ENCODE measurements at regions not wholly inside any gene's neighbourhood (a gene's known extent, or its start where the extent isn't known, plus 50 kb on each side); places are given as distances from the start of the nearest gene placed in this dataset.
A peak's percentile ranks its signal among the peaks of the same experiment; 100 is the strongest.

GRCh38 chr11:42960521-42961088, 351.2 kb upstream of the API5 start:
- H2BK15ac ChIP-seq (replicated peaks; ENCODE audit: low read depth): no peak overlapping the region
- no peak overlapping the region for H3K18ac ChIP-seq (ENCODE audit: low read length)
- no peak overlapping the region for H2BK120ac ChIP-seq (ENCODE audit: low read depth, low read length)
- no peak overlapping the region for H3K56ac ChIP-seq (ENCODE audit: low read length)
- no peak overlapping the region for H3K4me2 ChIP-seq (ENCODE audit: low read length)
- no peaks in the 10 kb centered on the region for H3K79me2 ChIP-seq (ENCODE audit: control insufficient read depth, insufficient read depth, low read length)
- H3K79me1 ChIP-seq (ENCODE audit: low read length): no peaks in the 10 kb centered on the region
- no peak for DNase-seq
- no peak overlapping the region for H3K27ac ChIP-seq (ENCODE audit: low read depth, low read length)
- no peak overlapping the region for H2AK5ac ChIP-seq (ENCODE audit: low read length)
- H3K9ac ChIP-seq (ENCODE audit: low read length): no peak overlapping the region
- no peaks in the 10 kb centered on the region for H3K36me3 ChIP-seq (ENCODE audit: control insufficient read depth, insufficient read depth, low read length)
- no peak overlapping the region for H3K4ac ChIP-seq (ENCODE audit: low read depth, low read length)
- no peaks in the 10 kb centered on the region for H3K27me3 ChIP-seq (ENCODE audit: insufficient read depth, low read length, poor library complexity)
- H3K4me3 ChIP-seq (ENCODE audit: low read length): no peak overlapping the region
- H4K5ac ChIP-seq (ENCODE audit: low read length): no peak overlapping the region
- no peak overlapping the region for H3K23ac ChIP-seq (ENCODE audit: low read length)
- no peak overlapping the region for H2BK5ac ChIP-seq (ENCODE audit: low read length)
- no CpG with 5 or more reads among the region's 1 CpG for WGBS (ENCODE audit: extremely low coverage, insufficient coverage, low lambda C conversion rate)
- no peaks in the 10 kb centered on the region for H3K4me1 ChIP-seq (ENCODE audit: control insufficient read depth, low read depth, low read length)
- no peak overlapping the region for H4K8ac ChIP-seq (ENCODE audit: low read depth, low read length)

- Histone ChIP-seq H3K4me2 (ENCODE audit: low read length) (no peak overlapping the region), H3K4me3 (ENCODE audit: low read length) (no peak overlapping the region), H4K8ac (ENCODE audit: low read depth, low read length) (no peak overlapping the region), H2BK120ac (ENCODE audit: low read depth, low read length) (no peak overlapping the region), H3K36me3 (ENCODE audit: control insufficient read depth, insufficient read depth, low read length) (no peaks in the 10 kb centered on the region), H3K79me1 (ENCODE audit: low read length) (no peaks in the 10 kb centered on the region), H3K27me3 (ENCODE audit: insufficient read depth, low read length, poor library complexity) (no peaks in the 10 kb centered on the region), H4K5ac (ENCODE audit: low read length) (no peak overlapping the region), H3K9ac (ENCODE audit: low read length) (no peak overlapping the region), H2BK15ac (replicated peaks; ENCODE audit: low read depth) (no peak overlapping the region), H3K27ac (ENCODE audit: low read depth, low read length) (no peak overlapping the region), H3K4me1 (ENCODE audit: control insufficient read depth, low read depth, low read length) (no peaks in the 10 kb centered on the region), H2BK5ac (ENCODE audit: low read length) (no peak overlapping the region), H3K18ac (ENCODE audit: low read length) (no peak overlapping the region), H2AK5ac (ENCODE audit: low read length) (no peak overlapping the region), H3K56ac (ENCODE audit: low read length) (no peak overlapping the region), H3K23ac (ENCODE audit: low read length) (no peak overlapping the region), H3K79me2 (ENCODE audit: control insufficient read depth, insufficient read depth, low read length) (no peaks in the 10 kb centered on the region), H3K4ac (ENCODE audit: low read depth, low read length) (no peak overlapping the region)
- no CpG with 5 or more reads among the region's 2 CpGs for WGBS (ENCODE audit: extremely low coverage, insufficient coverage, low lambda C conversion rate)
- DNase-seq: no peak
Observed at GRCh38 chr11:42967653-42968052, 344.1 kb upstream of the API5 start.

GRCh38 chr11:42972741-42973140, 339.1 kb upstream of the API5 start:
- no peak overlapping the region for H2BK15ac ChIP-seq (replicated peaks; ENCODE audit: low read depth)
- H3K4me1 ChIP-seq (ENCODE audit: control insufficient read depth, low read depth, low read length): no peaks in the 10 kb centered on the region
- no peak overlapping the region for H3K18ac ChIP-seq (ENCODE audit: low read length)
- no peak overlapping the region for H2BK5ac ChIP-seq (ENCODE audit: low read length)
- no peak overlapping the region for H2AK5ac ChIP-seq (ENCODE audit: low read length)
- H3K4me2 ChIP-seq (ENCODE audit: low read length): no peak overlapping the region
- H3K4ac ChIP-seq (ENCODE audit: low read depth, low read length): no peak overlapping the region
- no CpG with 5 or more reads among the region's 1 CpG for WGBS (ENCODE audit: extremely low coverage, insufficient coverage, low lambda C conversion rate)
- no peak overlapping the region for H3K56ac ChIP-seq (ENCODE audit: low read length)
- H3K23ac ChIP-seq (ENCODE audit: low read length): no peak overlapping the region
- no peaks in the 10 kb centered on the region for H3K79me1 ChIP-seq (ENCODE audit: low read length)
- no peaks in the 10 kb centered on the region for H3K27me3 ChIP-seq (ENCODE audit: insufficient read depth, low read length, poor library complexity)
- H3K4me3 ChIP-seq (ENCODE audit: low read length): no peak overlapping the region
- no peak overlapping the region for H2BK120ac ChIP-seq (ENCODE audit: low read depth, low read length)
- DNase-seq: peak; percentile 11
- no peak overlapping the region for H4K8ac ChIP-seq (ENCODE audit: low read depth, low read length)
- H4K5ac ChIP-seq (ENCODE audit: low read length): no peak overlapping the region
- H3K9ac ChIP-seq (ENCODE audit: low read length): no peak overlapping the region
- no peak overlapping the region for H3K27ac ChIP-seq (ENCODE audit: low read depth, low read length)
- H3K36me3 ChIP-seq (ENCODE audit: control insufficient read depth, insufficient read depth, low read length): no peaks in the 10 kb centered on the region
- no peaks in the 10 kb centered on the region for H3K79me2 ChIP-seq (ENCODE audit: control insufficient read depth, insufficient read depth, low read length)

- H3K36me3 ChIP-seq (ENCODE audit: control insufficient read depth, insufficient read depth, low read length): no peaks in the 10 kb centered on the region
- H3K27me3 ChIP-seq (ENCODE audit: insufficient read depth, low read length, poor library complexity): no peaks in the 10 kb centered on the region
- H4K5ac ChIP-seq (ENCODE audit: low read length): no peak overlapping the region
- peak; percentile 74 for DNase-seq
- no peak overlapping the region for H2BK120ac ChIP-seq (ENCODE audit: low read depth, low read length)
- H3K56ac ChIP-seq (ENCODE audit: low read length): no peak overlapping the region
- H3K4me1 ChIP-seq (ENCODE audit: control insufficient read depth, low read depth, low read length): no peaks in the 10 kb centered on the region
- H3K4ac ChIP-seq (ENCODE audit: low read depth, low read length): no peak overlapping the region
- no peak overlapping the region for H3K4me3 ChIP-seq (ENCODE audit: low read length)
- H4K8ac ChIP-seq (ENCODE audit: low read depth, low read length): no peak overlapping the region
- H2AK5ac ChIP-seq (ENCODE audit: low read length): no peak overlapping the region
- no peak overlapping the region for H3K18ac ChIP-seq (ENCODE audit: low read length)
- H3K27ac ChIP-seq (ENCODE audit: low read depth, low read length): no peak overlapping the region
- H3K79me1 ChIP-seq (ENCODE audit: low read length): no peaks in the 10 kb centered on the region
- no peak overlapping the region for H2BK15ac ChIP-seq (replicated peaks; ENCODE audit: low read depth)
- H3K23ac ChIP-seq (ENCODE audit: low read length): no peak overlapping the region
- H3K4me2 ChIP-seq (ENCODE audit: low read length): no peak overlapping the region
- H2BK5ac ChIP-seq (ENCODE audit: low read length): no peak overlapping the region
- WGBS (ENCODE audit: extremely low coverage, insufficient coverage, low lambda C conversion rate): no CpG with 5 or more reads among the region's 4 CpGs
- no peaks in the 10 kb centered on the region for H3K79me2 ChIP-seq (ENCODE audit: control insufficient read depth, insufficient read depth, low read length)
- no peak overlapping the region for H3K9ac ChIP-seq (ENCODE audit: low read length)
Observed at GRCh38 chr11:42974510-42975179, 337.2 kb upstream of the API5 start.

- no peak overlapping the region for H3K23ac ChIP-seq (ENCODE audit: low read length)
- no peak overlapping the region for H3K4me3 ChIP-seq (ENCODE audit: low read length)
- H4K8ac ChIP-seq (ENCODE audit: low read depth, low read length): no peak overlapping the region
- H3K4me1 ChIP-seq (ENCODE audit: control insufficient read depth, low read depth, low read length): no peaks in the 10 kb centered on the region
- H2BK120ac ChIP-seq (ENCODE audit: low read depth, low read length): no peak overlapping the region
- no peaks in the 10 kb centered on the region for H3K36me3 ChIP-seq (ENCODE audit: control insufficient read depth, insufficient read depth, low read length)
- H3K4me2 ChIP-seq (ENCODE audit: low read length): no peak overlapping the region
- H2AK5ac ChIP-seq (ENCODE audit: low read length): no peak overlapping the region
- no peak overlapping the region for H2BK15ac ChIP-seq (replicated peaks; ENCODE audit: low read depth)
- H3K79me1 ChIP-seq (ENCODE audit: low read length): no peaks in the 10 kb centered on the region
- H3K56ac ChIP-seq (ENCODE audit: low read length): no peak overlapping the region
- no peaks in the 10 kb centered on the region for H3K79me2 ChIP-seq (ENCODE audit: control insufficient read depth, insufficient read depth, low read length)
- no peak overlapping the region for H2BK5ac ChIP-seq (ENCODE audit: low read length)
- no peak overlapping the region for H3K4ac ChIP-seq (ENCODE audit: low read depth, low read length)
- H3K18ac ChIP-seq (ENCODE audit: low read length): peak overlapping the region; percentile 11
- H4K5ac ChIP-seq (ENCODE audit: low read length): no peak overlapping the region
- H3K27me3 ChIP-seq (ENCODE audit: insufficient read depth, low read length, poor library complexity): no peaks in the 10 kb centered on the region
- H3K9ac ChIP-seq (ENCODE audit: low read length): no peak overlapping the region
- no peak overlapping the region for H3K27ac ChIP-seq (ENCODE audit: low read depth, low read length)
- WGBS (ENCODE audit: extremely low coverage, insufficient coverage, low lambda C conversion rate): no CpG with 5 or more reads among the region's 1 CpG
- no peak for DNase-seq
Observed at GRCh38 chr11:42975180-42975529, 336.6 kb upstream of the API5 start.
